ENCODE measurements at regions not wholly inside any gene's neighbourhood (a gene's known extent, or its start where the extent isn't known, plus 50 kb on each side); places are given as distances from the start of the nearest gene placed in this dataset.

DNA sequence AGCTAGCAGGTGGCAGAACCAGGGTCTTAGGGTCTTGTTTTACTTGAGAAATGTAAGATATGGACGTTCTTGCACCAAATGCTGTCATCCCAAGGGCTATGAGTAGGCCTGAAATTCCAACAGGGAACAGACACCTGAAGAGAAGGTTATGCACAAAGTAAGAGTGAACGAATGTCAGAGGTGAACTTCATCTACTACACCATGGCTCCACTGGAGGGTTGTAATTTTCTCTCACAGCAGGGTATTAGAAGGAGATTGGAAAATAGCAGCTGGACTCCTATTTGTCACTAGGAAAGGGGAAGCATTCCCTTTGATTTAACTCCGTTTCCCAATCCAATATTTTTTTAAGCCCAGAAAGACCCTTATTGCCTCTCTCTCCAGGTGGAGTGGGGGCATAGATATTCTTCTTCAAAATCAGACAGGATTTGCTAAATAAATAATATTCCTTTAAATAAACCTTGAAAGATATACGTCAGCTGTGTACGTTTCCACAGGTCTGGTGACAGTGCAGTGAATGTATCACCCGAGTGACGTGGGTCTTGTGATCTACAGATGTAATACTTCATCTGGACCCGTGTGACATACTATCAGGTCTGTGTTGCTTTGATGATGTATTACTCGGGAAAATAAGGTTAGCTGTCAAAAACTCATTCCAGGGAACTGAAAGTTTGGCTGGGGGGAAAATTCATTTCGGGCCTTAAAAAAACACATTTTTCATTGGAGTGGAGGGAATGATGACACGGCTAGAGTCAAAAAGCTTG lies 302.6 kb downstream of the CHL1 start:
- TF ChIP-seq EZH2phosphoT487 (IDR thresholded peaks at IDR 0.05; ENCODE audit: borderline replicate concordance, low read length) = no peak
- TF ChIP-seq, protein P1, sequence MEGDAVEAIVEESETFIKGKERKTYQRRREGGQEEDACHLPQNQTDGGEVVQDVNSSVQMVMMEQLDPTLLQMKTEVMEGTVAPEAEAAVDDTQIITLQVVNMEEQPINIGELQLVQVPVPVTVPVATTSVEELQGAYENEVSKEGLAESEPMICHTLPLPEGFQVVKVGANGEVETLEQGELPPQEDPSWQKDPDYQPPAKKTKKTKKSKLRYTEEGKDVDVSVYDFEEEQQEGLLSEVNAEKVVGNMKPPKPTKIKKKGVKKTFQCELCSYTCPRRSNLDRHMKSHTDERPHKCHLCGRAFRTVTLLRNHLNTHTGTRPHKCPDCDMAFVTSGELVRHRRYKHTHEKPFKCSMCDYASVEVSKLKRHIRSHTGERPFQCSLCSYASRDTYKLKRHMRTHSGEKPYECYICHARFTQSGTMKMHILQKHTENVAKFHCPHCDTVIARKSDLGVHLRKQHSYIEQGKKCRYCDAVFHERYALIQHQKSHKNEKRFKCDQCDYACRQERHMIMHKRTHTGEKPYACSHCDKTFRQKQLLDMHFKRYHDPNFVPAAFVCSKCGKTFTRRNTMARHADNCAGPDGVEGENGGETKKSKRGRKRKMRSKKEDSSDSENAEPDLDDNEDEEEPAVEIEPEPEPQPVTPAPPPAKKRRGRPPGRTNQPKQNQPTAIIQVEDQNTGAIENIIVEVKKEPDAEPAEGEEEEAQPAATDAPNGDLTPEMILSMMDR (conservative IDR thresholded peaks at IDR 0.05; ENCODE audit: low read depth, low read length) = no peak
- TF ChIP-seq EZH2 (IDR thresholded peaks at IDR 0.05; ENCODE audit: low read length, unreplicated experiment) = no peak
